RWPE1 (cell line): ENCODE measurements at regions not wholly inside any gene's neighbourhood (a gene's known extent, or its start where the extent isn't known, plus 50 kb on each side); places are given as distances from the start of the nearest gene placed in this dataset.
A peak's percentile ranks its signal among the peaks of the same experiment; 100 is the strongest.

ENCODE experiments used
- CTCF ChIA-PET: fragments of 350-600 bp; sonication (Branson Sonifier 250); formaldehyde crosslinking; extraction: SDS; loops from one replicate; lab custom pipeline; 2021; lab: Yijun Ruan, JAX
- POLR2A ChIA-PET: fragments of 400-600 bp; formaldehyde crosslinking; extraction: SDS; loops from one replicate; lab custom pipeline; 2020; ENCODE audit warnings: antibody characterized with exemption; ENCODE audit not compliant: low non-redundant PET; lab: Yijun Ruan, JAX
- DNase-seq: peaks from one replicate; pipeline ENCODE4 v3.0.0; 2012; ENCODE audit warnings: low spot score
- H3K27ac ChIP-seq: fragments of 450-650 bp; 2 replicates; pipeline ENCODE4 v1.5.1; 2017
- CTCF ChIP-seq: fragments of 450-650 bp; conservative IDR thresholded peaks from 2 replicates; pipeline ENCODE4 v1.5.1; 2017; ENCODE audit warnings: low read depth, mild to moderate bottlenecking

DNA sequence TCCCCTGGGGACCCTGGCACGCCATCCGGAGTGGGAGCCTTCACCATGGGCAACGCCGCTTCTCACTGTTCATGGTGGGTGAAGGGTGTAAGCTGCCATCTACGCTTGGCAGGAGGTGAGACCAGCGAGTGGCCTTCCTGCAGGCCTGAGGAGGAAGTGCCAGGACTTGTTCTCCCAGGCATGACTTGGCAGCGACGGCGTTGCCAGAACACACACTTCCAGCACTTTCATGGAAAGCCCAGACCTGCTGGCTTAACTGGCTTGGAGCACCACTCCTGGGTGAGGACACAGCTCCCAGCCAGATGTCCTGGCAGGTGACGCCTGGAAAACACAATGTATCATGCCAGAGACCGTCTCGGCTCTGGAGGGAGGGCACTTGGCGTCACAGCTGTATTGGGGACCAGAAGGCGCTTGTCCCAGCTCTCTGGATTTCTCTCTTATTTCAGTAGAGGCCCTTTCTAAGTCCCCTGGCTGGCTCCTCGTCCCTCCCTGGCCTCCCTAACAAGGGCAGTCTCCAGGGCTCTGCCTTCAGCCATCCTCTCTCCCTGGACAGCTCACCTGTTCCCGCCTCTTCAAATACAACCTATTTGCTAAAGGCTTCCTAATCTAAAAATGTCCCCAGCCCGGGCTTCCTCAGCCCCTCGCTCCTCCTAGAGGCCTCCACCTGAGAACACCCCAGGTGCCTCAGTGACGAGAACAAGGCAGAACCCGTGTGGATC lies 188.3 kb downstream of the OLFM1 start:
- ChIA-PET CTCF (interaction anchor here (0.6 to 0.7 kb wide), 2 partner anchors 190 to 847 kb away, joined by 3 read pairs; no protein-coding TSS in a partner anchor), POLR2A (no interaction called here)
- TF ChIP-seq CTCF: no peak
- DNase-seq: no peak
- H3K27ac ChIP-seq: peak overlapping the region; percentile 65

DNA sequence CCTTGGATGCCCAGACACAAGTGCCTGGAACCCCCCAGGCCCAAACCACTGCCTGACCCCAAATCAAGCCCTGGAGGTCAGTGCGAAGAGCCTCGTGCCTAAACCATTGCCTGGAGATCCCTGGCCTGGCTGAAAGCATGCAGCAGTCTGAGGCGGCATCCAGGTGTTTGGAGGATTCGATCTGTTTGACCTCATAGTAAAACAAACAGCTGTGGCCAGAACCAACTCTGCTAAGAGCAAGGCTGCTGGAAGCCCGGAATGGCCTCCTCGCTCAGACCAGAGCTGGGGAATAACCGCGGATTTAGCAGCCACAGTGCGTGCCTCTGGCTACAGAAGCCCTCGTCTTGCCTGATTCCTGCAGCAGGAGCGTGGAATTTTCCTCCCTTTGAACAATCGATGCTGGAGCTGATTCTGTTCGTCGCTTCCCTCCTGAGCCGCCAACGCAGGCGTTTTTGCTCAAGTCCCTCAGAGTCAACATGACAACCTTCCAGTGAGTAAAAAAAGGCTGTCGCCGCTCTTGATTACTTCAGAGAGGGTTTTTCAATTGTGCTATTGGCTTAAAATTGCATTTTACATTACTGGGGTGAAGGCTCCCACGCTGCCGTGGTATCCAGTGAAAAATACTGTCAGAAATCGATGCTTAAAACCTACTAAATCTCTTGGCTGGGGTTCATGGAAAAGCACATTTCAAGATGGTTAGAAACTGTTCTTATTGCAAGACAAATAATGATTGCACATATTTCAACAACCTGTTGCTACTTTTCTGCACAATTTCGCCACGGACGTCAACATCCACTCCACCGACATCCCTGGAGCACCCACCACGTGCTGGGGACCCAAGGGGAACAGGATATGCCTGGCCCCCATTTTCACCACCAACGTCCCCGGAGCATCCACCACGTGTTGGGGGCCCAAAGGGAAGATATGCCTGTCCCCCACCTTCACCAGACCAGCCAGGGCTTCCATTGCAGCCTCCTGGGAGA lies 190.0 kb downstream of the OLFM1 start:
- no peak overlapping the region for H3K27ac ChIP-seq
- TF ChIP-seq CTCF: no peak
- POLR2A ChIA-PET: no interaction called here
- CTCF ChIA-PET: interaction anchor here (0.9 to 1.0 kb wide), 2 partner anchors 23 to 28 kb away, joined by 4 to 5 read pairs; no protein-coding TSS in a partner anchor
- DNase-seq: no peak

DNA sequence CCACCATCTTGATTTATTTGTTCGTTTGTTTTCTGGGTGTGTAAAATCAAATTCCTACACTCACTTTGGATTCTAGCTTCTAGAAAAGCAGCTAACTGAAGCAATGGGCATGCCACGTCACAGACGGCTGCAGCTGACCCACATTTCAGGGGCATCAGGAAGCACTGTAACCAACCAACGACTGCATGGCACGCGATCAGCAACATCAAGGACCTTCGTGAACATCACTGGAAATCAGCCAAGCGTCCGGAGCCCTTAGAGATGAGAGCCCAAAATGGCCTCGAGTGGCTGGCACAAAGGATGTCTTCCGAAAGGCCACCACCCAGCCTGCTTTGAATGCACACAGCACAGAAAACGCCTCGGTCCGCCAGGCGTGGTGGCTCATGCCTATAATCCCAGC lies 191.1 kb downstream of the OLFM1 start:
- DNase-seq: no peak
- no peak overlapping the region for H3K27ac ChIP-seq

DNA sequence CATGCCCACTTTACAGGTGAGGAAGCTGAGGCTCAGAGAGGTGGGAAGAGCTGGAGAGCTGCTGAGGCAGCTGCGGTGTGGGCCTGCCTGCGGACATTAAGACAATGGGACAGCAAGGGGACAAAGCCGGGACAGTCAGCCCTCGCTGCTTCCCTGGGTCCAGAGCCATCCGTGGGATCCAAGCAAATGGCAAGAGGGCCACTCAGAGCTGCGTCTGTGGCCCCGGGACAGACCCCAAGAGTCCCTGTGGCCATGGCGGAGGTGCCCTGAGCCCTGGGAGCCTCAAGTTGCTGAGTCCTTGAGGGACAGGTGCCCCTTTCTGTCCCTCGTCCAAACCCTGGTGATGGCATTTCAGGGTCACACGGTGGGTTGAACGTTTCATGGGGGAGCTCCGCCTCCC lies 191.9 kb downstream of the OLFM1 start:
- TF ChIP-seq CTCF: no peak
- ChIA-PET POLR2A (no interaction called here), CTCF (no interaction called here)
- no peak overlapping the region for H3K27ac ChIP-seq
- DNase-seq: no peak

More for the DNA sequence above, 191.1 kb downstream of the OLFM1 start:
- CTCF ChIA-PET: no interaction called here
- no peak for TF ChIP-seq CTCF
- POLR2A ChIA-PET: no interaction called here

DNA sequence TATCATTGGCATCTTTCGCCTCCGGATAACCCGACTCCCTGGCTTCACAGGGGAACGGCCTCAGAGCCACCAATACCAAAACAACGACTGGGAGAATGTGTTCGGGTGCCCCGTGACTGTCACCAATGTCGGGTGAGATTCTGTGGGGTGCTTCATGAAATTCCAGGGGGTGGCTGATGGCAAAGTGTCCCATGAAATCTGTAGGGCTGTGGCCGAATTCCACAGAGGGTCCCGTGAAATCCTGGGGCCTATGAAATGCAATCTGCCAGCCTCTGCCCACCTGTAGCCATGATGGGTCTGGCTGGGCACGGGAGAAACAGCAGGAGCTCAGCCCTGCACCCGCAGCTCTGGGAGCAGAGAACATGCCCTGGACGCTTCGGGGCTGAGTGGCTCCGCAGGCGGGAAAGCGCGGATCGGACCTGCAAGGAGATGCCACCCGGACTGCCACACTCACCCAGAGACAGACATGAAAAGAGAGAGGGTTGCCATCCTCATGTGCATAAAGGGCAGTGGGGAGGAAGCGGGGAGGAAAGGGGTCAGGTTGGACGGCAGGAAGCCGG lies 192.4 kb downstream of the OLFM1 start:
- CTCF ChIA-PET: interaction anchor here (0.6 kb wide), 1 partner anchor 290 kb away, joined by 3 read pairs; no protein-coding TSS in a partner anchor
- no peak for DNase-seq
- POLR2A ChIA-PET: no interaction called here
- no peak for TF ChIP-seq CTCF
- H3K27ac ChIP-seq: no peak overlapping the region

- ChIA-PET POLR2A (no interaction called here), CTCF (interaction anchor here (0.6 to 1.4 kb wide), 3 partner anchors 29 to 289 kb away, joined by 3 to 5 read pairs (median 5); no protein-coding TSS in a partner anchor)
- TF ChIP-seq CTCF: no peak
- no peak for DNase-seq
- H3K27ac ChIP-seq: no peak overlapping the region
Observed at GRCh38 chr9:135280666-135281065, 193.2 kb downstream of the OLFM1 start.
